Neural progenitor cell (in vitro differentiated cells): ENCODE measurements at regions not wholly inside any gene's neighbourhood (a gene's known extent, or its start where the extent isn't known, plus 50 kb on each side); places are given as distances from the start of the nearest gene placed in this dataset.
"Not testable (repeated sequence)": the region's sequence is repeated elsewhere in the genome, so short reads cannot be mapped to it uniquely, and the experiment has no call there.

ENCODE experiments used
- DNase-seq: peaks from one replicate; pipeline ENCODE4 v3.0.0-alpha.2; 2016; ENCODE audit warnings: low spot score
- H2AFZ ChIP-seq: fragments of 200-600 bp; sonication (generic); replicated peaks from 2 replicates; pipeline ENCODE4 v1.6.1; 2016; ENCODE audit warnings: antibody characterized with exemption
- H3F3A ChIP-seq: fragments of 200-600 bp; sonication (generic); 2 replicates; pipeline ENCODE4 v1.6.1; 2016; ENCODE audit warnings: antibody characterized with exemption, low read depth
- H3K27ac ChIP-seq: fragments of 200-600 bp; sonication (generic); 2 replicates; pipeline ENCODE4 v1.5.1; 2016; ENCODE audit warnings: mild to moderate bottlenecking
- H3K27me3 ChIP-seq: fragments of 200-600 bp; sonication (generic); 2 replicates; pipeline ENCODE4 v1.6.1; 2016; ENCODE audit warnings: mild to moderate bottlenecking, moderate library complexity
- H3K36me3 ChIP-seq: fragments of 200-600 bp; sonication (generic); 2 replicates; pipeline ENCODE4 v1.5.1; 2016
- H3K4me1 ChIP-seq: fragments of 200-600 bp; sonication (generic); 2 replicates; pipeline ENCODE4 v1.6.1; 2016; ENCODE audit warnings: mixed run types
- H3K4me2 ChIP-seq: fragments of 200-600 bp; sonication (generic); 2 replicates; pipeline ENCODE4 v1.6.1; 2016
- H3K4me3 ChIP-seq: fragments of 200-600 bp; sonication (generic); 2 replicates; pipeline ENCODE4 v1.5.1; 2016
- H3K79me2 ChIP-seq: fragments of 200-600 bp; sonication (generic); 2 replicates; pipeline ENCODE4 v1.6.1; 2016; ENCODE audit warnings: low read depth
- H3K9ac ChIP-seq: fragments of 200-600 bp; sonication (generic); 2 replicates; pipeline ENCODE4 v1.6.1; 2016
- H3K9me3 ChIP-seq: fragments of 200-600 bp; sonication (generic); 2 replicates; pipeline ENCODE4 v1.5.1; 2016; ENCODE audit warnings: low read depth
- H4K20me1 ChIP-seq: fragments of 200-600 bp; sonication (generic); 2 replicates; pipeline ENCODE4 v1.6.1; 2016; ENCODE audit warnings: low read depth
- H3K27ac Mint-ChIP-seq: 3 replicates; pipeline ENCODE4 v1.8.0; 2021; ENCODE audit warnings: mixed read lengths
- H3K27me3 Mint-ChIP-seq: 2 replicates; pipeline ENCODE4 v1.8.0; 2022; ENCODE audit warnings: low read depth, mild to moderate bottlenecking, inconsistent platforms, moderate library complexity, mixed read lengths; ENCODE audit not compliant: insufficient read depth
- H3K36me3 Mint-ChIP-seq: 3 replicates; pipeline ENCODE4 v1.8.0; 2021; ENCODE audit warnings: mixed read lengths
- H3K4me1 Mint-ChIP-seq: 3 replicates; pipeline ENCODE4 v1.8.0; 2021; ENCODE audit warnings: mixed read lengths
- H3K4me3 Mint-ChIP-seq: 3 replicates; pipeline ENCODE4 v1.8.0; 2021; ENCODE audit warnings: mild to moderate bottlenecking, moderate library complexity, mixed read lengths
- H3K9me3 Mint-ChIP-seq: 3 replicates; pipeline ENCODE4 v1.8.0; 2020; ENCODE audit warnings: mixed read lengths
- CTCF ChIP-seq: fragments of 200-600 bp; sonication (generic); IDR thresholded peaks from 2 replicates; pipeline ENCODE4 v1.5.1; 2017; ENCODE audit warnings: antibody characterized with exemption, mild to moderate bottlenecking
- EZH2 ChIP-seq: fragments of 200-600 bp; sonication (generic); IDR thresholded peaks from 2 replicates; pipeline ENCODE4 v1.6.1; 2017; ENCODE audit warnings: antibody characterized with exemption, mild to moderate bottlenecking, moderate library complexity
- EZH2phosphoT487 ChIP-seq: fragments of 200-600 bp; sonication (generic); IDR thresholded peaks from 2 replicates; pipeline ENCODE4 v1.6.1; 2017; ENCODE audit warnings: antibody characterized with exemption

GRCh38 chrX:150100261-150100660 is 162.0 kb upstream of the EOLA2 start:
- Histone ChIP-seq H3K27ac (no peak overlapping the region), H3K4me1 (no peaks in the 10 kb centered on the region), H3K4me2 (no peak overlapping the region), H3K9ac (no peak overlapping the region), H4K20me1 (no peaks in the 10 kb centered on the region), H3K9me3 (no peaks in the 10 kb centered on the region), H2AFZ (no peak overlapping the region), H3F3A (no peaks in the 10 kb centered on the region), H3K79me2 (no peaks in the 10 kb centered on the region), H3K36me3 (no peaks in the 10 kb centered on the region), H3K4me3 (no peak overlapping the region), H3K27me3 (no peaks in the 10 kb centered on the region)
- Mint-ChIP-seq H3K27ac (no peak overlapping the region), H3K4me3 (no peak overlapping the region), H3K36me3 (no peaks in the 10 kb centered on the region), H3K27me3 (peaks cover 5% of the 10 kb centered on the region), H3K9me3 (peaks cover 15% of the 10 kb centered on the region), H3K4me1 (no peaks in the 10 kb centered on the region)
- TF ChIP-seq EZH2 (no peak), CTCF (no peak), EZH2phosphoT487 (no peak)
- no peak for DNase-seq

- H3K9me3 Mint-ChIP-seq: peaks cover 2% of the 10 kb centered on the region
- H3K36me3 ChIP-seq: no peaks in the 10 kb centered on the region
- TF ChIP-seq CTCF (no peak), EZH2 (no peak), EZH2phosphoT487 (no peak)
- H3K9ac ChIP-seq: no peak overlapping the region
- no peaks in the 10 kb centered on the region for H3K79me2 ChIP-seq
- no peak for DNase-seq
- no peak overlapping the region for H3K27ac ChIP-seq
- no peaks in the 10 kb centered on the region for H3F3A ChIP-seq
- H3K4me1 ChIP-seq: no peaks in the 10 kb centered on the region
- no peak overlapping the region for H3K4me3 ChIP-seq
- H3K4me3 Mint-ChIP-seq: no peak overlapping the region
- no peak overlapping the region for H3K27ac Mint-ChIP-seq
- H2AFZ ChIP-seq: no peak overlapping the region
- H3K36me3 Mint-ChIP-seq: no peaks in the 10 kb centered on the region
- H3K27me3 Mint-ChIP-seq: no peaks in the 10 kb centered on the region
- no peak overlapping the region for H3K4me2 ChIP-seq
- H3K4me1 Mint-ChIP-seq: no peaks in the 10 kb centered on the region
- no peaks in the 10 kb centered on the region for H4K20me1 ChIP-seq
- no peaks in the 10 kb centered on the region for H3K9me3 ChIP-seq
- H3K27me3 ChIP-seq: no peaks in the 10 kb centered on the region
These were observed 180.2 kb upstream of the EOLA2 start for GRCh38 chrX:150118476-150118875.

- Histone ChIP-seq H3K4me3 (no peak overlapping the region), H2AFZ (no peak overlapping the region), H3K4me2 (no peak overlapping the region), H3K9ac (no peak overlapping the region), H3K27ac (no peak overlapping the region), H3F3A (no peaks in the 10 kb centered on the region), H3K9me3 (no peaks in the 10 kb centered on the region), H3K27me3 (no peaks in the 10 kb centered on the region), H3K4me1 (no peaks in the 10 kb centered on the region), H3K36me3 (no peaks in the 10 kb centered on the region), H3K79me2 (no peaks in the 10 kb centered on the region), H4K20me1 (no peaks in the 10 kb centered on the region)
- Mint-ChIP-seq H3K27me3 (no peaks in the 10 kb centered on the region), H3K4me1 (no peaks in the 10 kb centered on the region), H3K27ac (no peak overlapping the region), H3K4me3 (no peak overlapping the region), H3K9me3 (peaks cover 2% of the 10 kb centered on the region), H3K36me3 (no peaks in the 10 kb centered on the region)
- no peak for DNase-seq
- TF ChIP-seq EZH2phosphoT487 (no peak), CTCF (no peak), EZH2 (no peak)
These were observed 181.0 kb upstream of the EOLA2 start for GRCh38 chrX:150119323-150119722.

GRCh38 chrX:150125045-150125444 is 186.8 kb upstream of the EOLA2 start:
- not testable (repeated sequence) for H3K27ac ChIP-seq

More at GRCh38 chrX:150125045-150125444, 186.8 kb upstream of the EOLA2 start:
- not testable (repeated sequence) for H3K27me3 Mint-ChIP-seq, H3K27me3 ChIP-seq, H3K4me1 Mint-ChIP-seq, H3K4me2 ChIP-seq, H3K36me3 Mint-ChIP-seq, H3K4me3 Mint-ChIP-seq, H3K9me3 Mint-ChIP-seq, H3K27ac Mint-ChIP-seq, H3K9ac ChIP-seq, H3K36me3 ChIP-seq, H4K20me1 ChIP-seq, H3K79me2 ChIP-seq, DNase-seq, H3F3A ChIP-seq, H3K4me1 ChIP-seq, H2AFZ ChIP-seq, H3K4me3 ChIP-seq, H3K9me3 ChIP-seq
